Stimulated activated CD4-positive, alpha-beta T cell treated with anti-CD3 and anti-CD28 coated beads, Interleukin-1b, Interleukin-23, amount 100 ng/mL, for 24 hours (primary cell): ENCODE measurements at regions not wholly inside any gene's neighbourhood (a gene's known extent, or its start where the extent isn't known, plus 50 kb on each side); places are given as distances from the start of the nearest gene placed in this dataset.
"Not testable (repeated sequence)": the region's sequence is repeated elsewhere in the genome, so short reads cannot be mapped to it uniquely, and the experiment has no call there.

Source experiments
- DNase-seq, 4 experiments: peaks; one replicate each; pipeline ENCODE4 v3.0.0-alpha.2; 2020; ENCODE audit warnings: low read depth in 4 of 4, low spot score in 1 of 4

GRCh38 chr4:42282081-42282901, 115.0 kb upstream of the SHISA3 start:
- DNase-seq: peak in 1 of 4 experiments; percentile 1

DNA sequence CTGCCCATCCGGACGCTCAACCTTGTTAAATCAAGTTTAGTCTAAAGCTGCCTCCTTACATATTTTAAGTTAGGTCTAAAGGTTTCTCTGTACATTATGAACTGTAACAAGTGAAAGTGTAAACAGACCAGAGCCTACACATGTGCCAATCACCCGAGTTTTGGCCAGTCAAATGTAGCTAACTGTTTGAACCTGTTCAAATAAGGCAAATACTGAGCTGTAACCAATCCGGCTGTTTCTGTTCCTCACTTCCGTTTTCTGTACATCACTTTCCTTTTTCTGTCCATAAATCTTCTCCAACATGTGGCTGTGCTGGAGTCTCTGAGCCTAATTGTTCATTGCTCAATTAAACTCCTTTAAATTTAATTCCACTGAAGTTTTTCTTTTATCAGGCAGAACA, 113.3 kb upstream of the SHISA3 start:
- DNase-seq: no peak

- not testable (repeated sequence) for DNase-seq
Measured at GRCh38 chr4:42288876-42289275, 108.4 kb upstream of the SHISA3 start.

DNA sequence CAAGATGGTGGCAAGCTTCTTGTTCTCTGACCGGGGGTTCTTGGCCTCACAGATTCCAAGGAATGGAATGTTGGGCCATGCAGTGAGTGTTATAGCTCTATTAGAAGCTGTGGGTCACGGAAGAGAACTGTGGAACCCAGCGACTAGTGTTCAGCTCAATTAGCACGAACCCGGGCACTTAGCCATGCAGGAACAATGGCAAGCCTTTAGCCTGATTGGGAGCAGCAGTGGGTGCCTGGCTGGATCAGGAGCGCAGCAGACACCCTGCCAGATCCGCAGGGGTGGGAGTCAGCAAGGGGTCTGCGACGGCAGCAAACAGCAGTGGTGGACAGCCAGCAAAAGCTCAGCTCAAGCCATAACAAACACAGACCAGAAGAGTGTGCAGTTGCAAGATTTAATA, 105.1 kb upstream of the SHISA3 start:
- not testable (repeated sequence) for DNase-seq

DNA sequence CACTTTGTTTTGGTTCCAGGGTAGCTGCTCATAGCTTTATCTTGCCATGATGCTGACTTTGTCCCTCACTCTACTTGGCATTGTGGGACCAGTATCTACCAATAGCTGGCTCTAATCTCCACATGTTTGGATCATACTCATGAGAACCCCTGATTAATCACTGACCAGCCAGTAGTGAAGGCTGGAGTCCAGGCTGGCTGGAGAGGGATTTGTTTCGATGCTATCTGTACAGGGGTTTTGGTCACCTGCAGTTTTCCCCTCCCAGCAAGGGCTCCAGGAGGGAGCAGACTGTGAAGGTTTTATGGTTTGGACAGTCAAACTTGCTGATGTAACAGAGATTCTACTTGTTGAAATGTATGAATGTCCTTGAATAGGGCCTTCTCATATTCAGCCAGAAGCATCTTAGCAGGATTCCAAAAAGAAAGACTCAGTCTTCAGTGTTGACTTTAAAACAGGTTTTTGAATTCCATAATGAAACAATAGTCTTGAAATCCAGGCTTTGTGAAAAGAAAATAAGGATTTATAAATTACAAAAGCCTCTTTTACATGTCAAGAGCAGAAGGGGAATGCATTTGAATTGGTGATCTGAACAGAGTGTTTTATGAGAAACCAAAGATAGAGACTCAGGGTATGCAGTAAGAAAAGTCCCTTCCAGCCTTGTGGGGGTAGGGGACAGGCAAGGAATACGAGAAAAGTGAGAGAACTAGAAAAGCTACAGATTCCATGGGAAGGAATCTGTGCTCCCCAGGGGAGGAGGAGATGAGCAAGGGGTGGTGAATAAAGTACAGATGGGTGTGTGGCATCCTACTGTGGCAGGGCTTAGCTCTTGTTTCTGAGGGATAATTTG, 103.1 kb upstream of the SHISA3 start:
- no peak for DNase-seq

GRCh38 chr4:42296196-42296595, 101.1 kb upstream of the SHISA3 start:
- DNase-seq: no peak

DNA sequence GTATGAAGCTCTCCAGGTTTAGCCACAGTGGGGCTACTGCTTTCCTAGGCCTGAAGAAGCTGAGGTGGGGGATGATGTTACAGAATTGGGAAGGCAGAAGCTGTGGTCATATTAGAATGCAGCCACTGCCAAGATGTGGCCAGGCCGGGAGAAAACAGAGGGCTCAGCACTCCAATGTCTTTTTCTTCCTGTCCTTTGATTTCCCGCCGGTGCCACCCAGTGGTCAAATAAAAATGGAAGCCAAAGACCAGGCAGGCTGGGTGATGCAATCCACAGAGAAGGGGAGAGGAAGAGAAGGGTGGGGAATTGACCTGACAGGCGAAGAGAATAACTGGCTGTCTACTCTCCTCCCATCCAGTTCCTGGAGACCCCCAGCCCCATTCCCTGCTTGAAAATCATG, 94.9 kb upstream of the SHISA3 start:
- no peak for DNase-seq

DNA sequence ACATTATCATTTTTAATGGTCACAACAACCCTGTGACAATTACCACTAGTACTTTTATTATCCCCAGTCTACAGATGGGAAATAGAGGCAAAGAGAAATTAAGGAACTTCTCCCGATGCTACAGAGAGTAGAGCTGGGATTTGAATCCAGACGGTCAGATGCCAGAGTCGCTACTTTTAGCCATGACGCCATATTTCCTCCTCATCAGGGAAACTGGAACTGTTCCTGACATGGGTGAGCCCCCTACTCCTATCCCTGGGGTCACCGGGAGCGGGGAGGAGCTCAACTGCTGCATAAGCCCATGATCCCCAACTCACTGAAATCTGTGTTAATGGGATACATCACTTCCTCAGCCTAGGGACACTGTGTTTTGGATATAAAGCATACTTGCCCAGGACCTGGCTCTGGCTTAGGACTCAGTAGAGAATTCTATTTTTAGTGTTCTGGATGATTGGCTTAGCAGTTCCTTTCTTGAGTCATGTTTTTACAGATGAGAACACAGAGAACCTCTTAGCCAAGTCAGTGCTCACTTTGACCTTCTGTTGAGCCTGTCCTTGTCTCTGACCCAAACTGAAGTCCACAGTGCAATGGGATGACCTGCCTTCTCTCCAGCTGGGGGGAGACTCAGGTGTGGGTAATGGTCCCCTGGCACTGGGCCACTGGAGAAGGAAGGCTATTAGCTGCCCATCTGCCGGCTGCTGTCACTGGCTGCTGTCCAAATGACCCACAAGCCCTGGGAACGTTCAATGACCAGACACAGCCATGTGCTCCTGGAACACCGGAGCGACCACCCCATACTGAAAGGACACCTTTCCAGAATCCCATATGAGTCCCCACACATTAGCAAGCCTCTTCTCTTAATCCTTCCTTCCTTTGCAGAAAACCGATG, 90.8 kb upstream of the SHISA3 start:
- no peak for DNase-seq

DNA sequence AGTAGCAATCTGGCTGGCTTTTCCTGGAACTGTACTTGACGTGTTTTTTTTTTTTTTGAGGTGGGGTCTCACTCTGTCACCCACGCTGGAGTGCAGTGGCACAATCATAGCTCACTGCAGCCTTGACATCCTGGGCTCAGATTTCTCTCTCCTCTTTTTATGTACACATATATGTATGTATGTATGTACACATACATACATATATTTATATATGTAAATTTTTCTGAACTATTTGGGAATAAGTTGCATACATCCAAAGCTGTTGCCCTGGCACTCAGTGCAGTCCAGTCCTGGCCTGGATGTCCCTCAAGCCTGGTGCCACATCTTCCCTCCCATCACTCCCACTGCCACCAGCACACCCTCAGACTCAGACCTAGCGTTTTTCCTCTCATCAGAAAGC, 89.0 kb upstream of the SHISA3 start:
- no peak for DNase-seq

- no peak for DNase-seq
Measured at GRCh38 chr4:42309361-42310260, 87.7 kb upstream of the SHISA3 start.

DNA sequence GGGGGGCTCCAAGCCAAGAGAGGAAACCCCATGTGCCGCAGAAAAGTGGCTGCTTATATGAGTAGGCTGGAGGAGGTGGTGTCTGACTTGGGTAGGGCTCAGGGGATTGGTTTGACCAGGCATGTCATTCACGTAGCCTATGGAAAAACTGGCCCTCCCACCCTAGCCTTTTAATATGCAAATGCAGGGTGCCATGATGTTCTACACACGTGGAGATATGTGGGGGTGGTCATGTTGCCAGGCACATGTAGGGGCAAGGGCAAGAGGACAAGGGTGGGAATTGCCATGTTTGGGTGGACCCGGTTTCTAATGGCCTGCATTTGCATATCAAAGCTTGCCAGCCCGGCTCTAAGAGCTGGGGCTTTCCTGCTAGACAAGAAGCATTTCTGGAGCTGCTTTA, 86.9 kb upstream of the SHISA3 start:
- no peak for DNase-seq

DNA sequence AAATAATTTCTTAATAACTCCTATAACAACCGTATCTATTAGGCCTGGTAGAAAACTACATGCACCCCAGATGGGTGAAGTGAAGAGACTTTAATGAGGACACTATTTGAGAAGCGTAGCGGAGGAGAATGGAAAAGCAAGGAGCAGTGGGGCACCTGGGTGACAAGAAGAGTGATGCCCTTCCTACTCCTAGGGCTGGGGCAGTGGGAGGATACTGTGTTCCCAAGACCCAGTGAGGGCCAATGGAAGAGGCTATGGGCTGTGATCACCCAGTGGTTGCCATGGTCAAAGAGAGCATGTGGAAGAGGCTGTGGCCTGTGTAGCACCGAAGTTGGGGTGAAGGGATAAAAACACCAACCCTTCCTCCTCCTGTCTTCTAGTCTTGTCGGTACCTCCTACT, 86.5 kb upstream of the SHISA3 start:
- DNase-seq: no peak

DNA sequence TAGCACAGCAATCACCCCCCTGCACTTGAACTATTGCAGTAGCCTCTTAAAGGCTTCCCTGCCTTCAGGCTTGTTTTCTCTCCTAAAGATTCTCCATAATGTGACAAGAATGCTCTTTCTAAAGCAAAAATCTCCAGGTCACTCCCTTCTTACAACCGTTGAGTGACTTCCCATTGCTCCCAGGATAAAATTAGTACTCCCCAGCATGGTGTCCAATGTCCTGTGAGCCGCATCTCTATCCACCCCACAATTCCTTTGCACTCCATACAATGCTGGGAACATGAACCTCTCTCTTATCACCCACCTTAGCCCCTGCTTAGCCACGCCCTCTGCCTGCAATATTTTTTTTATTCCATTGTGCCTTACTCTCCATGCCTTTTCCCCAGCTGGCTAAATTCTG, 85.7 kb upstream of the SHISA3 start:
- no peak for DNase-seq

- DNase-seq: not testable (repeated sequence)
Measured at GRCh38 chr4:42313420-42313819, 83.9 kb upstream of the SHISA3 start.

DNA sequence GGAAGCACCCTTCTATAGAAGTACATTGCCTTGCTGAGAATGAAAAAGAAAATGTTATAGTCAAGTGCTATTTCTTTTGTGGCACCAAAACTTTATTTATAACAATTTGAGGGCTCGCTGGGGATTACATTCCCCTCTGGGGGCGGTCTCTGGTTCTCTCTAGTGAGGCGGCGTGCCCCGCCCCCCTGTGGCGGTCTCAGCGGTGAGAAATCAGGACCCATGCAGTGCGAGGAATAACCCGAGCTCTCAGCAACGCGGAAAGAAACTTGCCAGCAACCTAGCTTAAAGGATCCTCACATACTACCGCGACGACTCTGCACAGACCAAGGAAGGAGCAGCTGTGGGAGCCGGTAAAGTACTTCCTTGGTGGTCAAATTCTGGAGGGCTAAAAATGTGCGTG, 83.4 kb upstream of the SHISA3 start:
- DNase-seq: no peak

- no peak for DNase-seq
Measured at GRCh38 chr4:42315231-42315630, 82.1 kb upstream of the SHISA3 start.

DNA sequence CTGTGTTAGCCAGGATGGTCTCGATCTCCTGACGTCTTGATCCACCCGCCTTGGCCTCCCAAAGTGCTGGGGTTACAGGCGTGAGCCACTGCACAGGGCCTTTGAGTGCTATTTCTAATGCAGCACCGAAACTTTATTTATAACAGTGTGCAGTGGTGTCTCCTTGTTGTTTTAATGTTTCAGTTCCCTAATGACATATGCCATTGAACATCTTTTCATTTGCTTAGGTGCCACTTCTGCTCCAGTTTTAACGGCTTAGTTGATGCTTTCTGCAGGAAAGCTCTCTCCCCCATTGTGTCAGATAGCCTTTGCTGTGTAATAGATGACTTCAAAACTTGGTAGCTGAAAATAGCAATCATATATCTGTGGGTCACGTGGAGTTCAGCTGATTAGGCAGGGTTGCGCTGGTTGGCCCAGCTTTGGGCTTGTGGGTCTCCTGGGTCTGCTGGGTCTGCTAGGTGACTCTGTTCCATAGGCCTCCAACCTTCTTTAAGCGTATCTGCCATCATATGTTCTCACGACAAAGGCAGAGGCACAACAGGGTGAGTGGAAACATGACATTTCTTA, 76.4 kb upstream of the SHISA3 start:
- DNase-seq: no peak

GRCh38 chr4:42326040-42326439, 71.2 kb upstream of the SHISA3 start:
- no peak for DNase-seq

GRCh38 chr4:42326524-42326923, 70.8 kb upstream of the SHISA3 start:
- DNase-seq: no peak

DNA sequence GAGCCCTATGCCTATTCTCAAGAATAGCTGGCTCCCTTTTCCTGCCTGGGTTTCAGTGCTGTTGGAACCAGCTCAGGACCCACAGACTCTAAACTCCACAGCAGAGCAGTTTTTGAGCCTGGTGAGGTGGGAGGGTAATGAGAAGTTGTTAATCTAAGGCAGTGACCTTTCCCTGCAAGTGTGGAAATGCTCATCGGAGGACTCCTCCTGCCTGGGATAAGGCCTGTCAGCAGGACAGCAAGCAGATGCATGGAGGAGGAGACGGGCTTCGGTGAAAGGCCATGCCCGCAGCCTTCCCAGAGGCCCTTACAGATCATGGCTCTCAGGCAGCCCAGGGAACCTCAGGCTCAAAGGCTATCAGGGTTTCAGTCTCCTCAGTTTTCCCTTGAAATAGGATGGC, 70.0 kb upstream of the SHISA3 start:
- no peak for DNase-seq
